RPMI7951 (cell line): ENCODE measurements at regions not wholly inside any gene's neighbourhood (a gene's known extent, or its start where the extent isn't known, plus 50 kb on each side); places are given as distances from the start of the nearest gene placed in this dataset.
"Not testable (repeated sequence)": the region's sequence is repeated elsewhere in the genome, so short reads cannot be mapped to it uniquely, and the experiment has no call there.

Source experiments
- DNase-seq: peaks from one replicate; pipeline ENCODE4 v3.0.0-alpha.2; 2012; ENCODE audit warnings: low read depth

DNA sequence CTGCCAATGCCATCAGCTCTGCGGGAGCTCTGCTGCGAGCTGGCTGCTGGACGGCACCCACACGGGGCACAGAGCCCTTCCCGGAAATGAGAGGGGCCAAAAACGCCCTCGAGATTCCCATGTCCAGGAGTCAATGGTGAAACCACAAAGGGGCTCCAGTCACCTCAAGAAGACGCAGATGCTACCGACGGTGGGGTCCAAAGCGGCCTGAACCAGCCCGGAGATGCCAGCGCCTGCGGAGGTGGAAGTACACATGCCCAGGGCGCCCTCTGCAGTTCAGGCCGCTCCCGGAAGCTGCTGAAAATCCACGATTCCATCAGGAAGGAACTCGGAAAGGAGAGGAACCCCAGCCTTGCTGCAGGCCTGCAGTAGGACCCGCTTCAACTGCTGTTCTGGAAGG, 82.4 kb upstream of the SELENOP start:
- DNase-seq: peak; percentile 10

DNA sequence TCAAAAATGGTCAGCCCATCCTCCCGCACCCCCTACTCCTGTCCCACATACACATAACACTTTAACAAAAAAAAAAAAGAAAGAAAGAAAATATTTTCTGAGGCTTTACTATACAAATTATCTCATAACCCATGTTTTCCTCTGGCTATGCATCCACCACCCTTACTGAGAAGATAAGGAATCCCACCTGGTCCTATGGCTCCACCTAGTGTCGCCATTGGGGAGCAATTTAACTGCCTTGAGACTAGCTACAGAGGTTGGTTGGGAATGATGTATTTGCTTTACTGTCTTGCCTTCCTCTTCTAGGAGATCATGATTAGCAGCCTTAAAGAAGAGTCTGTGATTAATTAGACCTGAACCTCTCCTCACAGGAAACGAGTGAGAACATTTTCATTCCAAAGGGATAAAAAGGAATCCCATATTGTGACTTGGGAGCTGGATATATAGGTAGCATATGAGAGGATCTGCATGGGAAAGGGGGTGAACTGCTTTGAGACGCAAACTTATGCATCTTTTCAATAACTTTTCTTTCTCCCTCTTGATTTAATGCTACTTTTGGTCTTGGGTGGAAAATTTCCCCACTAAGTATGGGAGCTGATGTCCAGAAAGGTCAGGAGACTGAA, 77.7 kb upstream of the SELENOP start:
- DNase-seq: peak; percentile 66

DNA sequence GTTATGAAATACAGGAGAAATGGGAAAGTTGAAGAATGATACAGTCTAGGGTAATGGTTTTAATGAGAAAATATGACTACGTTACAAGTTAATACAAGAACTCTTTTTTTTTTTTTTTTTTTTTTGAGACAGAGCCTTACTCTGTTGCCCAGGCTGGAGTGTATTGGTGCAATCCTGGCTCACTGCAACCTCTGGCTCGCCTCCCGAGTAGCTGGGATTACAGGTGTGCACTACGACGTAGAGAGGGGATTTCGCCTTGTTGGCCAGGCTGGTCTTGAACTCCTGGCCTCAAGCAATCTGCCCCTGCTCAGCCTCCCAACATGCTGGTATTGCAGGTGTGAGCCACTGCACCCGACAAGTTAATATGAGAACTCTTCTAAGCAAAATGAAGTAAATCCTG, 77.1 kb upstream of the SELENOP start:
- DNase-seq: no peak

DNA sequence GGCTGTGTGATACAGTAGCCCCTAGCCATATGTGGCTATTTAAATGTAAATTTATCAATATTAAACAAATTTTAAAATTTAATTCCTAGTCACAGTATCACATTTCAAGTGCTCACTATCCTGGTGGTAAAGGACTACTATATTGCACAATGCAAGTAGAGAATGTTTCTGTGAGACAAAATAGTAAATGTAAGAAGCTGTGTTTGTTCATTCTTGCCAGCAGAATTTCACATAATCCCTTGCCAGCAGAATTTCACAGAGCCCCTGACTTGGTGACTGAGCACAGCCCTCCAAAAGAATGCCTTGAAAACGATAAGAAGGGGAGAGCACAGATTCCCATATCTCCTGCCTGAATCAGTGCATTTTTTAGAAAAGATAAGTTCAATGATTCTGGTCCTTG, 75.9 kb upstream of the SELENOP start:
- no peak for DNase-seq

DNA sequence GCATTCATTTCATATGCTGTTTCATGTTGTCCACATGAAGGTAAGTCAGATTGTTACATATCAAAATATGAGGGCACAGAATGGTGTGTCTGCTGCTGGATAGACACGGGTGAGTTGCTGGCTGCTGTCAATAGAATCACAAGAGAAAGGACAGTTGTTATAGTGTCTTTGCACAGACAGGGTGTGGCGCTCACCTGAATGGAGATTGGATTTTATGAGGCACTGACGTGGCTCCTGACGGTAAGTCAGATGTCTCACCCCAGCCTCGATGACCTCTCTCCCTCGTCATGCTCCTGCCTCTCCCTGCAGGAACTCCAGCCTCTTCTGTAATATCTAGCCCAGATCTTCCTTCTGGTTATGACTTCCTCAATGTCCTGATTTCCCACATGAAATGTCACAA, 75.4 kb upstream of the SELENOP start:
- no peak for DNase-seq

DNA sequence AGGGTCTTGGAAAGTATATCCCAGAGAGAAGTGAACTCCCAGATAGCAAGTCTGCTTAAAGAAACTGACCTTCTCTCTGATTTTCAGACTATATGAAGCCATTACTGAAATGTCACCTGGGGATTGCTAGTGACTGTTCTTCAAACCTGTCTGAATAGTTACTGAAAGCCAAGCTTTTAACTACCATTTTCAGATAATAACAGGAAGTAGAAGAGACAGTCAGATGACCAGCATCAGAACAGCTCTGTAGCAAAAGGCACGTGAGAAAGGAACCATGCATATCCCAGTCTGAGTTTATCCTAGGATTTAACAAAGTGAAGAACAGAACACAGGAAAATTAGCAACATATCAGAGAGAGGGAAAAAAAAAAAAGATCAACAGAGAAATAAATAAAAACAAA, 74.9 kb upstream of the SELENOP start:
- DNase-seq: no peak

DNA sequence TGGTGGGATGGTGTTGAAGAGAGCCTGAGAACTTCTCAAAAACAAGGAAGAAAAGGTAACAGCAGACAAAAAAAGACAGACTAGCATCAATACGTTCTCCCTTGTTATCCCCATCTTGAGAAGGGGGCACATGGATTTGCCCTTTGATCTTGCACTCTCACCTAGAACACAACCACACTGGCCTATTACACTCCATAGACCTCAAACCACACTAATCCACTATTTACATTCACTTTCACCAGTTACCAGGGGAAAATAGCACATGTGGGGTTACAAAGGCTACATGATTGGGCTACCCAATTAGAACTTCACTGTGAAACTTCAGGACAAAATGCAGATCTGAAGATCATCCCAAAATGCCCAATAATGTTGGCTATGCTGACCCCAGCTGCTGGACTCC, 72.6 kb upstream of the SELENOP start:
- no peak for DNase-seq

DNA sequence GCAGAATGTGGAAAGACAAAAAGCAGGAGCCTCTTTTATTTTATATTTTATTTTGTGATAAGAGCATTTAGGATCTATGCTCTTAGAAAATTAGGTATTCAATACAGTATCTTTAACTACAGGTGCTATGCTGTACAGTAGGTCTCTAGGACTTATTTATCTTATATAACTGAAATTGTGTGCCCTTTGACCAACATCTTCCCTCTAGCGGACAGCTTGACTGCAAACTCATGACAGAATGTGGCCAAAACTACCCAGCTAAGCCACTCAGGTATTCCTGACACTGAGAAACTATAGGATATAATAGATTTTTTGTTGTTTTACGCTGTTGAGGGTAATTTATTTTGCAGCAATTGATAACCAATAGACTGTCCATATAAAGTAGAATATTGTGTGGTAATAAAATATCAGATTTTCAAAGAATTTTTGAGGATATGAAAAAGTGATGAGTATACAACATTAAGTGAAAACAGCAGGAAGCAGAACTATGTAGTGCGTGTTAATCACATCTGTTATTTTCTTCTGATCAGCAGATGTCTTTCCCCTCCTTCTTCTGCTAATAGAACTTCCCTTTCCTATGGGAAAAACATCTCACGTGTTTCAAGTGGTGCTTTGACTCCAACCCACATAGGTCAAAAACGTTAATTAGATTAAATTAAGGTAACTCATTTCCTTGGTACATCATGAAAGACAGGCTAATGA, 69.9 kb upstream of the SELENOP start:
- DNase-seq: no peak

DNA sequence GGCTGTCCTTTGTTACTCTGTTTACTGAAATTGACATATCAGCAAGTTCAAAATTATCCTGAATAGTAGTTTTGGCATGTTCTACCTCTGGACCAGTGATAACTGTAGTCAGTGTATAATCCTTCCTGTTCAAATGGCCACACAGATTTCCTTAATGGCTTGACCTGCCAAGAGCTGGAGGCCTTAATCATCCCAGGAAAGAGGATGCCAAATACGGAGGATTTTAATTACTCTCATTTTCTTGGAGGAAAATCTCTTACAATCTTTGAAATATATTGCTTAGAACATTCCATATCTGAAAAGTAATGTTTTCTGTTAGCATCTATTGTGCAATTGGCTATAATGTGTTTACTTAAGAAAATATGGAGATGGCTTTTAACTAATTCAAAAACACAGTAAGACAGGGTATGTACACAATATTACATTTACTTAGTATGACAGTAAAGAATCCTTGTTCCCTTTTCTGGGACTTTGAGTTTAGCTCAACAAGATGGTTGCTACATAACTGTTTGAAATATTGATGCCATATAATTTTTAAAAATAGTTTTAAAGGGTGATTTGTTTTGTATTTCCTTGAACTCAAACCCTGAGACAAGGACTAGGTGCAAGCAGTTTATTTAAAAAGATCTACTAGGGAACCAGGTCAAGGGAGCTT, 68.9 kb upstream of the SELENOP start:
- no peak for DNase-seq

DNA sequence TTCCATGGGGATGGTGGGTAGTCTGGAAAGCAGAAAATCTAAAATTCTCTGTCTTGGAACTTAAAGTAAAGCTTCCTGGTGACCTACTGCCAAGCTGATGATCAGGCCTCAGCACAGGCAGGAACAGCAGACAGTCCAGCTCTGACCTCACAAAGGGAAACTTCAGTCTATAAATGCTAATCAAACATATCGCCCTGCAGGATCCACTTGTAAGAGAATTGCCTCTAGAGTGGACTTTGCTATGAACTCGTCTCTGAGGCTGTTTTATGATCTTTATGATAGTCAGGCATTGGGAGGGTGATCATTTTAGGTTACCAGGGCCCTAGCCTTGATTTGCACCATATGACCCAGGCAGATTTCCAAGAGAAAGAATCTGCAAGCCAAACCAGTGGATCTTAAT, 67.6 kb upstream of the SELENOP start:
- no peak for DNase-seq

DNA sequence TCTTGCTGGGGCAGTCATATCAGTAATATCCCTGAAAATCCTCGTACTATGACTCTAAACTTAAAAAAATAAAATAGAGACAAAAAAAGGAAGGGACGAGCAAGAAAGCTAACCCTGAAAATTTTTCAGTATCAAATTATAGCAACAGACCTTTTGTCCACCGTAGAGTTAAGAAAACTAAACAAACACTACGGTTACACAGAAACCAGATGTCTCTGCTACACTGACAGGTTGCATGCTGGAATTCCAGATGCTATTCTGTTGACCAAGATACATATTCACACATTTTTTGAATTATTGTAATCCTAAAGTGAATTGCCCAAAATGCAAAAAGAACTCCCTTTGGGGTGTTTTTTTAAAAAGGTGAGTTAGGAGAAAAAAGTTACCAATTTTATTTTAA, 66.9 kb upstream of the SELENOP start:
- DNase-seq: no peak

DNA sequence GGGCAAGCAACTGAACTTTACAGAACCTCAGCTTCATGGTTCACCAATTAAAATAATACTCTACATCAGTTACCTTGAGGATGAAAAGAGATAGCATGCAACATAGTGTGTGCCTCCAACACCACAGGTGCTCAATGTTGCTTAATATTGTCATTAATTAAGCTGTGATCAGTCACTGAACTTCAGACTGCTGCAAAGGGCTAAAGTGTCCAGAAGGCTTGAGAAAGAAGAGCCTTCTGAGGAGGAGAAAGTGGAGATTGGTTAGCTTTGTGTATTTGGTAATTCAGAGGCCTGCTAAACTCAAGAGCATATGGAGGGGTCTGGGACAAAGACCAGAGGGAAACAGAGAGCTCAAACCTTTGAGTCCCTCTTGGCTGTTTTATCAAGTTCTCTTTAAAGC, 66.3 kb upstream of the SELENOP start:
- no peak for DNase-seq

DNA sequence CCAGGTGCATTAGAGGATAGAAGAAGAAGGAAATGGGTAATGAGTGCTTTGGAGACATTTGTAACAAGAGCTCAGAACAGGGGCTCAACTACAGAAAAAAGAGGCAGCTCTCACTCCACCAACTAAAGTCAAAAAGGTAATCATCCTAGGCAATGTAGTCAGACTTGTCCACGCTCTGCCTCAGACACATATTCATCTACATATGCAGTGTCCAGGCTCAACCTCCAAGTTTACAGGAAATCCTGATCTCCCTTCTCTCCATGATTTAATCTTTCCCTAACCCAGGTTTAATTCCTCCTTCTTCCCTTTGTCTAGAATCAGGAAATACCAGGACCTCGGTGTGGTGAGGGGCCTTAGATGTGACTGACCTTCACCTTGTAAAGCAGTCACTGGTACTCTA, 65.7 kb upstream of the SELENOP start:
- DNase-seq: no peak

DNA sequence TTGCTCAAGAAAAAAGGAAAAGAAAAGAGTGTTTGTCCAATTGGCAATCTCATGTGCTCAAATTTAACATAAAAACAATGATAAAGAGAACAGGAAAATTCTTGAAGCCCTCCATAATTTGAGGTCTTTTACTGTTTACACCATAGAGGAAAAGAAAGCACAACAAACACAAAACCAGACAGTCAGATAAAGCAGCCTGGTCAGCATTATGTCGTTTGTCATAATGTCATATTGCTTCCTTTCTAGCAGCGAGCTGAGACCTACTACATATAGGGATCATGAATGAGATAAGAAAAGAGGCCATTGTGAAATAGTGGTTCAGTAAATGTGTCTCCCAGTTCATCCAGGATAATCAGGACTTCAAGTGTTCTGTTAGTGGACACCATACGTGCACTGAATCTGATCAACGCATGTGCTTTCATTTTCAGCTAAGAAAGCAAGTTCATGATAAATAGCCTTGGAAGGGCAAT, 64.7 kb upstream of the SELENOP start:
- DNase-seq: no peak

DNA sequence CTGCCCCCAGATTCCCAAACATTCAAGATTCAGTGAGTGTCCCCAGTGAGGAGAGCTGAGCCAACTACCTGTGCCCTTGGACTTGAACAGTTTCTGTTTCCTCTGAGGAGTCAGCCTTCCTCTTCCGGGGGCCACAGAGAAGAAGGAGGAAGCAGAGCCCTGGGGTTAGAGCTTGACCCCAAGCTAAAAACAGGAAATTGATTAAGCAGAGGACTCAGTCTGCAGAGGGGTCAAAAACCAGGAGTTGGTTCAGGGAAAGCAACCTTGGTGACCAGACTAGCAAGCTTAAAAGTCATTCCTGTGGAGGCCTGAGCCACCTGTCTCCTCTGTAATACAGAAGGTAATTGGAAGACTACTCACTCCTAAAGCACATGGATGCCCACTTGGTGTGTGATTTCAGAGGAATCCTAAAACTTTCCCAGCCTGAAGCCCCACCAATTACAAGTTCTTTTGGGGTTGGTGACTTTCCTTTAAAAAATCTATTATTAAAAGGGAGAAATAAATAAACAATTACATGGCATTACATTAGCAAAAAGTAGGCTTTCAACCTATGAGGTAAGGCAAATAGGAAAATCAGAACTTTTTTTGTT, 64.2 kb upstream of the SELENOP start:
- DNase-seq: no peak

DNA sequence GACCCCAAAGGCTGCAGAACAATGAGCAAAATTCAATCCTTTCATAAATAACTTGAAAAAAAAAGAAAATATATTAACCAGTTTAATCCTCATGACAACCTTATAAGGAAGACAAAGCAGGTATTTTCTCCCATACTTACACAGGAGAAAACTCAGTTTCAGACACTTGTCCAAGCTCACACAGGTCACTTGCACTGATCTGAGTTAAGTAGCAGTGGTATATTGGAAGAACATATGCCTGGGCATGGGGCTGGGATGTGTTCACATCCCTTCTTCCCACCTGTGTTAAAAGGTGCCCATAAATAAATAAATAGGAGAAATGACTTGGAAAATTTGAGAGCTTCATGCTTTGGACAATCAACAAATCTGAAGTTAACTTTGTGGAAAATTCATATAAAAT, 63.5 kb upstream of the SELENOP start:
- no peak for DNase-seq

DNA sequence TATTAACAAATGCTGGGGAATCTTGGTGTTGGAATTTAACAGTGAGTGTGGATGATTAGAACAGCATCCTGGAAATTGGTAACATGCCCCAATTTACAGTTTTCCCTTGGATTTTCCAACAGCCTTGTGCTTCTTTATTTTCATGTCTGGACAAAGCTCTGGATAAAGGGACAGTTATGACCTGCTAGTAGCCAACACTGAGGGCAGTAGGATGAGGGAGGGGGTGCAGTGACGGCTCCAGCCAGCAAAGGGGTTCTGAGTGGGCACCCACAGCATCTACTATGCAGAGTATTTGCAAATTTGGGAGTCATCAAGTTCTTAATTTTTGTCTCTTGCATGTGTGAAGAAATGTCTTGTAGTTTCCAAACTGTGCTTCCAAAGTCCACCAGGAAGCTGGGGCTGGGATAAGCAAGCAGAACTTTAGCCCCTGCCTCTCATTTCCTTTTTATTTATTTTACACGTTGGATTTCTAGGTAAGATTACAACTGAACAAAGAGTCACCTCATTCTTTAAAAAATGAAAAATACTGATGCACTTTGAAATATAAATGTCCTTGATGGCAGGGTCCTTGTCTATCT, 63.0 kb upstream of the SELENOP start:
- DNase-seq: no peak

DNA sequence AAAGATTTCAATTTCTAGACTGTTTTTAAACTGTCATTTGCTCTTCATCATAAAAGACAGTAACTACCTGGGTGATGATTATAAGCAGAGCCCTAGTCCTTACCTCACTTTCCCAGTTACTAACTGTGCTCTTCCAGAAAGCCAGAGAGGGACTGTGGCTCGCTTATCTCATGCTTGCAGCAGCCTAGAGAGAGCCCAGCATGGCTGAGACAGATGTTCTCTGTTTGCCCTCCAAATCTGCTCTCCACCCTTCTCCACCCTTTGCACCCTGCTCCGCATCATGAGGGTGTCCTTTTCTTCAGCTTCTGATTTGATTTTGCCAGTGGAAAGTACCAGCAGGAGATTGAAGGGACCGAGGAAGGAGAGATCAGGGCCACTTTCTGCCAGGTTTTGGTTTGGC, 61.2 kb upstream of the SELENOP start:
- no peak for DNase-seq

DNA sequence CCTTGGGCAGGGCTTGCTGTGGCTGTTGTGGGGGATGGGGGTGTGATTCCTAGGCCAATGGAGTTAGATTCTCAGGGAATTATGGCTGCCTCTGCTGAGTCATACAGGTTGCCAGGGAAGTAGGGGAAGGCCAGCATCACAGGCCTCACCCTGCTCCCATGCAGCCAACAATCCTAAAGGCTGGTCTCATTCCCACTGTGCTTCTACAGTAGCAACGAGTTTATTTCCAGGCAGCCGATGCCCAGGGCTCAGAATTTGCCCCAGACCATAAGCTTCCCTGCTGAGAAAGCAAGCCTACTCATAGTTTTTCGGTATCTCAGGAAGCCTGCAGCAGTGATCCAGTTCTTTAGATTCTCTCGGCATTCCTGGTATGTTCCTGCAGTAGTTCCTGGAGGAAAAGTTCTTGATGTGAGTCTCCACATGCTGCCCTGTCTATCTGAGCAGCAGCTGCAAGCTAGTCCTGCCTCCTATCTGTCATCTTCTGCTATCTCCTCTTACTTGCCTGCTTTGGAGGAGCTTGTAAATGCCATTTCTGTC, 59.3 kb upstream of the SELENOP start:
- no peak for DNase-seq

DNA sequence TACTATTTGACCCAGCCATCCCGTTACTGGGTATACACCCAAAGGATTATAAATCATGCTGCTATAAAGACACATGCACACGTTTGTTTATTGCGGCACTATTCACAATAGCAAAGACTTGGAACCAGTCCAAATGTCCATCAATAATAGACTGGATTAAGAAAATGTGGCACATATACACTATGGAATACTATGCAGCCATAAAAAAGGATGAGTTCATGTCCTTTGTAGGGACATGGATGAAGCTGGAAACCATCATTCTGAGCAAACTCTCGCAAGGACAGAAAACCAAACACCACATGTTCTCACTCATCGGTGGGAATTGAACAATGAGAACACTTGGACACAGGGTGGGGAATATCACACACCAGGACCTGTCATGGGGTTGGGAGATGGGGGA, 56.7 kb upstream of the SELENOP start:
- DNase-seq: not testable (repeated sequence)

DNA sequence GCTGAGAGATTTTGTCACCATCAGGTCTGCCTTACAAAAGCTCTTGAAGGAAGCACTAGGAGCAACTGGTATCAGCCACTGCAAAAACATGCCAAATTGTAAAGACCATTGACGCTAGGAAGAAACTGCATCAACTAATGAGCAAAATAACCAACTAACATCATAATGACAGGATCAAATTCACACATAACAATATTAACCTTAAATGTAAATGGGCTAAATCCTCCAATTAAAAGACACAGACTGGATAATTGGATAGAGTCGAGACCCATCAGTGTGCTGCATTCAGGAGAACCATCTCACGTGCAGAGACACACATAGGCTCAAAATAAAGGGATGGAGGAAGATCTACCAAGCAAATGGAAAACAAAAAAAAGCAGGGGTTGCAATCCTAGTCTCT, 53.1 kb upstream of the SELENOP start:
- not testable (repeated sequence) for DNase-seq
